HG03457 (cell line): ENCODE measurements at regions not wholly inside any gene's neighbourhood (a gene's known extent, or its start where the extent isn't known, plus 50 kb on each side); places are given as distances from the start of the nearest gene placed in this dataset.
"Not testable (repeated sequence)": the region's sequence is repeated elsewhere in the genome, so short reads cannot be mapped to it uniquely, and the experiment has no call there.

Experiments
- ATAC-seq: cut with Tn5 transposase; IDR thresholded peaks from one replicate; pipeline ENCODE4 v1.9.1; 2021; ENCODE audit warnings: moderate number of reproducible peaks; ENCODE audit not compliant: unreplicated experiment

- ATAC-seq = no peak
Observed at GRCh38 chr3:109784852-109785631, 447.7 kb upstream of the DPPA4 start.

GRCh38 chr3:109803274-109803673, 465.9 kb upstream of the DPPA4 start:
- ATAC-seq = no peak

GRCh38 chr3:109804697-109805096, 467.4 kb upstream of the DPPA4 start:
- no peak for ATAC-seq

GRCh38 chr3:109806929-109807328, 469.6 kb upstream of the DPPA4 start:
- ATAC-seq = peak; percentile 89

GRCh38 chr3:109809513-109809912, 472.2 kb upstream of the DPPA4 start:
- ATAC-seq = no peak

DNA sequence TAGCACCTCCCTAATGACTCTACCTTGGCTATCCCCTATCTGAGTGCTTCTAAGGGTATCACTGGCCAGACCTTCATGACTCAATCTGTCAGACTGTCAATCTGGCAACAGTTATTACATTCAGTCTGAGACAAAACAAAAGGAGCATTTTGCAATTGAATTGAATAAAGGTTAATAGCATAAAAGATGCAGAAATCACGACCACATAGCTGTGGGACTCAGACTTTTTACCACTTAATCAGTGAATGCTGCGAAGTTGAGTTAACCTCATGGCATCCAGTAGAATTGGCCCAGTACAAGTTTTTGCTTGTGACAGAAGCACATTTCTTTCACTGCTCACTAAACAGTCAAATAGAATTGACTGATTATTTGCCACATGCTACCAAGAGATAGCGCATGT, 480.7 kb upstream of the DPPA4 start:
- ATAC-seq = no peak

DNA sequence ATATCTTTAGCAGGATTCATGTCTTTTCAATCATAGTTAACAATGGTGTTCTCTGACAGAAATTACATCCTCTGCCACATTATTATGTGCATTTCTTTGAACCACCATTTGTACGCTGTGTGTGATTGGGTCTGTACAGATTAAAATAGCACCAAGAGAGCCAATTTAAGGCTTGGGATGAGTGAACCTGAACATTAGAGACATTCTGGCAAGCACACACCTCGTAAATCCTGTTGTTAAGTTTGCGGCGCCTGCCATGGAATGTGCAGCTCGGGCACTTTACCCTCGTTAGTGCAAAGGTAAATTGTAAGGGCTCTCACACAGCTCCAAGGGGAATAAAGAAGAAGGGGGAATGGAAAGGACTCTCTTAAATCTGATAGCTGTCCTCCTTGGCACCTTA, 482.4 kb upstream of the DPPA4 start:
- no peak for ATAC-seq

DNA sequence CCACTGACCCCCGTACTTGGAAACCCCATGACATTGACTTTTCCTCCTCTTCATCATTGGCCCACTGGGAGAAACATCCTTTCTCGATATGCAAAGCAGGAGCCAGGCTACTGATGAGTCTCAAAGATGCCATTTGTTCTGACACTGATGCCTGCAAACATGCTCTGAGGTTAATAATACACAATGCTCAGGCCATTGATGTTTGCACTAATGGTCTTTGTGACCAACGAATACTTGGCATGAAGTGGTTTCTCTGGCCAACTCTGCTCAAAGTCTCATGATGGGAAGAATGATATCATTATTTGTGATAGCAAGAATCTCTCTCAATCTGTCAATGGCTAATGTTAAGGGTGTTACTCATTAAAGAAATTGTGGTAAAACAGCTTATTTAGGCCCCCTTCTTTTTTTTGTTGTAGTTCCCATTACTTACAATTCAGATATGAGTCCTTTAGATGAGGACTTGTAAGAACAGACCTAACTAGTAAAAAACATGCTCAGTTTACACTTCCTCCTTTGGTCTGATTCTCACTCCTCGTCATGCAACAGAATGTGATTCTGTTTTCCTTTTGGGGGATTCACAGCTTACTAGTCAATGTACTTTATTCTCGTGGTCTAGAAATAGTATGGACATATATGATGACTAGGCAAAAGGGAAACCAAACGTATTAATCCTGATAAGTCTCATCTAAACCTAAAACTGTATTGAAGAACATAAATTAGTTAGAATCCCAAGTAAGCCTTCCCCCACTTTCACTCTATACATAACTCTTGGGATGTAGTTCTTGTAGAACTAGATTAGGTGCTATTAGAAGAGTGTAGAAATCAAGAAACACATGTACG, 488.8 kb upstream of the DPPA4 start:
- ATAC-seq = no peak

- no peak for ATAC-seq
Observed at GRCh38 chr3:109831403-109831802, 494.1 kb upstream of the DPPA4 start.

DNA sequence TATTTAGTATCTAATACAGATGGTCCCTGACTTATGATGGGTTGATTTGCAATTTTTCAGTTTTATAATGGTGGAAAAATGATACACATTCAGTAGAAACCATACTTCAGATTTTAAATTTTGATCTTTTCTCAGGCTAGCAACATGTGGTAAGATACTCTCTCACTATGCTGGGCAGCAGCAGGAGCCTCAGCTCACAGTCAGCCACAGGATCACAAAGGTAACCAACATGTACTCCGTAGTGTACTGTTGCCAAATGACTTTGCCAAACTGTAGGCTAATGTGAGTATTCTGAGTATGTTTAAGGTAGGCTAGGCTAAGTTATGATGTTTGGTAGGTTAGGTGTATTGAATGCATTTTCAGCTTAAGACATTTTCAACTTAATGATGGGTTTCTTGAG, 498.6 kb upstream of the DPPA4 start:
- ATAC-seq = no peak

DNA sequence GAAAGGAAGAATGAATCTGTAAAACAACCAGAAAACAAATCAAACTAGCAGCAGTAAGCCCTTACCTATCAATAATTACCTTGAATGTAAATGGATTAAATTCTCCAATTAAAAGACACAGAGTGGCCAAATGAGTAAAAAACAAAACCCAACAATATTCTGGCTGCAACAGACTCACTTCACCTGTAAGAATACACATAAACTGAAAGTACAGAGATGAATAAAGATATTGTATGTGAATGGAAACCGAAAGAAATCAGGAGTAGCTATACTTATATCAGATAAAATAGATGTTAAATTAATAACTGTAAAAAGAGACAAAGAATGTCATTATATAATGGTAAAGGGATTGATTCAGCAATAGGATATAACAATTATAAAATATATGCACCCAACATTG, 514.5 kb upstream of the DPPA4 start:
- no peak for ATAC-seq

DNA sequence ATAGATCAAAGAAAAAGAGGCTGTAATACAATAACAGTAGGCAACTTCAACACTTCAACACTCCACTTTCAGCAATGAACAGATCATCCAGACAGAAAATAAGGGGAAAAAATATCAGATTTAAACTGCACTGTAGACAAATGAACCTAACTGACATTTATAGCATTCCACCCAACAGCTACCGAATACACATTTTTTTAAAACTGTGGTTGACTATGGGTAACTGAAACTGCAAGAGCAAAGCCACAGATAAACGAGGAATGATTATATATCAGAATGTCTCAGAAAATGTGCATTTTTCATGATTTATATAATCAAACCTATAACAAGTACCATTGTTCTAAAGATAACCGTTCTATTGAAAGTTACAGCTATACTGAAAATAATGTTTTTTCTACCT, 514.9 kb upstream of the DPPA4 start:
- ATAC-seq = no peak

GRCh38 chr3:109853077-109853731, 515.9 kb upstream of the DPPA4 start:
- ATAC-seq = no peak

DNA sequence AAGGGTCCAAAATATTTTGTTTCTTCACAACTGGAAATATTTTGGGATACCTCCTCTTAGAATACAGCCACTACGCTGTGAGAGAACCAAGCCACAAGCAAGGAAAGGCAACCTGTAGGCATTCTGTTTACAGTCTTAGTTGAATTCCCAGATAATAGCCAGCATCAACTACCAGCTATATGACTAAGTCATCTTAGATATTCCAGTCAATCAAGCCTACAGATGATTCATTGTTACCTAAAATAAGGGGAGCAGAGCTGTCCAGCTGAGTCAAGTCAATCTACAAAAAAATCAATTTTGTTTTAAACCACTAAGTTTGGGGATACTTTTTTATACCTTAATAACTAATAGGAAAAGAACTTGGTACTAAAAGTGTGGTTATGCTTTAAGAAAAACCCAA, 526.4 kb upstream of the DPPA4 start:
- no peak for ATAC-seq

DNA sequence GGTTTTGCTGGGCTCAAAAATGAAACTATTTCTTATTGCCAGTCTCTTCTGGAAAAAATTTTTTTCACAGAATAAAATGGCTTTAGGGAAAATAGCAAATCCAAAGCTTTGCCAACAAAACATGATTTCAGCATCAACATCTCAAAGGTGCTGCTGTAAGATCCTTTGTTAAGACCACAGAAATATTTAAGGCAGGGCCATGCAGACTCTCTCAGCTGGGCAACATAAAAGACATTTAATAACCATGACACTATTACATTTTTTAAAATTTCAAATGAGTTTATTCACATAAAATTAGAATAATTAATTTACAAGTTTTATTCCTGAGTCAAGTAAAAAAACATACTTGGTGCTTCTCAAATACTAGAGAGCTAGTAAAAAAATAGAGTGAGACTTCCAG, 527.1 kb upstream of the DPPA4 start:
- no peak for ATAC-seq

DNA sequence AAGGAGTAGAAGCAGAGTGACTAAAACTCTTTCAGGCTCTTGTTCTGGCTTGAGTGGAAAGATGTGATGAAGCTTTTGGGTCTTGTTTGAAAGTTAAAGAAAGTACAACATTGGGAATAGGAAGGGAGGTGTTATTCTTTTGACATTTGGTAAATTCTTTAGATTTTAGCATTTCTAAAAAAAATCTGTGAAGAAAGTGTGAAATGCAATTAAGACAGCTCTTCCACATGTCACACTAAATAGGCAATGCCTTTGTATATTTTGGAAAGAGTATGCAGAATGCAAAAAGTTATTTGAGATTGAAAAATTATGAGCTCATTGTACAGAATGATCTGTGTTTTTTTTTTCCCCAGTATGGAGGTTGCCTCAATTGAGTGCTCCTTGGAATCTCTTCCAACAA, 532.2 kb upstream of the DPPA4 start:
- no peak for ATAC-seq

GRCh38 chr3:109874896-109875708, 537.8 kb upstream of the DPPA4 start:
- no peak for ATAC-seq

DNA sequence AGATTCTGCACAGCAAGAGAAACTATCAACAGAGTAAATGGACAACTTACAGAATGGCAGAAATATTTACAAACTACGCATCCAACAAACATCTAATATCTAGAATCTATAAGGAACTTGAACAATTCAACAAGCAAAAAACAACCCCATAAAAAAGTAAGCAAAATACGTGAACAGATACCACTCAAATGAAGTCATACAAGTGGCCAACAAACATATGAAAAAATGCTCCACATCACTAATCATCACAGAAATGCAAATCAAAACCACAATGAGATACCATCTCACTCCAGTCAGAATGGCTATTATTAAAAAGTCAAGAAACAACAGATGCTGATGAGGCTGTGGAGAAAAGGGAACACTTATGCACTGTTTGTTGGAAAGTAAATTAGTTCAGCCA, 540.3 kb upstream of the DPPA4 start:
- not testable (repeated sequence) for ATAC-seq

- no peak for ATAC-seq
Observed at GRCh38 chr3:109882144-109882543, 544.8 kb upstream of the DPPA4 start.

- ATAC-seq = no peak
Observed at GRCh38 chr3:109887293-109887692, 549.9 kb upstream of the DPPA4 start.

DNA sequence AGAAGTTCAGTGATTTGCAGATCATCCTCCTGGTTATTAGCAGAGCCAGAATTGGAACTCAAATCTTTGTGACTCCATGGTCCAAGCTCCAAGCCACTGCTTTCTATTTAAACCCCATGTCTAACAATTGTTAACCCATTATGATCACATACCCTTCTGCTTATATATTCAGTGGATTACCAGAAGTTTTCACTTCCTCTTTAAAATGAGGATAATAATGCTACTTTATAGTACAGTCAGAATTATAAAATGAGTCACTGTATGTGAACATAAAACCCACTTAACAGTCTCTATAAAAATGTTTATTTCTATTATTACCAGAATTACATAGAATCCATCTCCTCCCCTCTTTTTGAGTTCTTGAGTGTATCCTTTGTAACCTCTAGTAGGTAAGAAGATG, 550.7 kb upstream of the DPPA4 start:
- no peak for ATAC-seq
